HFF-Myc (cell line): ENCODE measurements at regions not wholly inside any gene's neighbourhood (a gene's known extent, or its start where the extent isn't known, plus 50 kb on each side); places are given as distances from the start of the nearest gene placed in this dataset.

ENCODE experiments used
- DNase-seq: peaks from one replicate; pipeline ENCODE4 v3.0.0-alpha.2; 2011; ENCODE audit warnings: low read depth; ENCODE audit errors: extremely low read depth
- H3K4me3 ChIP-seq: replicated peaks from 2 replicates; pipeline ENCODE4 v1.5.1; 2011; ENCODE audit warnings: low read depth, mild to moderate bottlenecking, control low read depth, low read length
- TF ChIP-seq, protein P1 (sequence below): IDR thresholded peaks from 2 replicates; pipeline ENCODE4 v1.5.1; 2012; ENCODE audit warnings: mild to moderate bottlenecking, low read depth, low read length, control low read depth; ENCODE audit errors: missing control alignments

DNA sequence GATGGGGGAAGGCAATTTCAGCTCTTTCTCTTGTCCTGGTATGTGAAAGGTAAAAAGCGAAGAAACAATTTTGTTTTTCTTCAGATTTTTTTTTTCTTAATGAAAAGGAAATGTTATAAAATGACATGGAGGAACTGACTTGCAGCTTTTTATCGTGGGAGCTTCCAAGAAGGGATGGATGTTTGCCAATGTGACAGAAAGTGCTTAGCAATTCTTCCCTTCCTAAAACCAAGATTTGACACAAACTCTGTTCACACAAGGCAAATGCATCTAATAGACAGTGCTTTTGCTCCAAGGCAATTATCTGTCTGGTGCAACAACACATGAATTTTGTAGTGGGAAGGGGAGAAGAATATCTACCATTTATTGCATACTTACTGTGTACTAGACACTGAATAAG is 988.5 kb downstream of the CDH11 start:
- H3K4me3 ChIP-seq, result no peak overlapping the region
- TF ChIP-seq, protein P1, sequence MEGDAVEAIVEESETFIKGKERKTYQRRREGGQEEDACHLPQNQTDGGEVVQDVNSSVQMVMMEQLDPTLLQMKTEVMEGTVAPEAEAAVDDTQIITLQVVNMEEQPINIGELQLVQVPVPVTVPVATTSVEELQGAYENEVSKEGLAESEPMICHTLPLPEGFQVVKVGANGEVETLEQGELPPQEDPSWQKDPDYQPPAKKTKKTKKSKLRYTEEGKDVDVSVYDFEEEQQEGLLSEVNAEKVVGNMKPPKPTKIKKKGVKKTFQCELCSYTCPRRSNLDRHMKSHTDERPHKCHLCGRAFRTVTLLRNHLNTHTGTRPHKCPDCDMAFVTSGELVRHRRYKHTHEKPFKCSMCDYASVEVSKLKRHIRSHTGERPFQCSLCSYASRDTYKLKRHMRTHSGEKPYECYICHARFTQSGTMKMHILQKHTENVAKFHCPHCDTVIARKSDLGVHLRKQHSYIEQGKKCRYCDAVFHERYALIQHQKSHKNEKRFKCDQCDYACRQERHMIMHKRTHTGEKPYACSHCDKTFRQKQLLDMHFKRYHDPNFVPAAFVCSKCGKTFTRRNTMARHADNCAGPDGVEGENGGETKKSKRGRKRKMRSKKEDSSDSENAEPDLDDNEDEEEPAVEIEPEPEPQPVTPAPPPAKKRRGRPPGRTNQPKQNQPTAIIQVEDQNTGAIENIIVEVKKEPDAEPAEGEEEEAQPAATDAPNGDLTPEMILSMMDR, result no peak
- no peak for DNase-seq

DNA sequence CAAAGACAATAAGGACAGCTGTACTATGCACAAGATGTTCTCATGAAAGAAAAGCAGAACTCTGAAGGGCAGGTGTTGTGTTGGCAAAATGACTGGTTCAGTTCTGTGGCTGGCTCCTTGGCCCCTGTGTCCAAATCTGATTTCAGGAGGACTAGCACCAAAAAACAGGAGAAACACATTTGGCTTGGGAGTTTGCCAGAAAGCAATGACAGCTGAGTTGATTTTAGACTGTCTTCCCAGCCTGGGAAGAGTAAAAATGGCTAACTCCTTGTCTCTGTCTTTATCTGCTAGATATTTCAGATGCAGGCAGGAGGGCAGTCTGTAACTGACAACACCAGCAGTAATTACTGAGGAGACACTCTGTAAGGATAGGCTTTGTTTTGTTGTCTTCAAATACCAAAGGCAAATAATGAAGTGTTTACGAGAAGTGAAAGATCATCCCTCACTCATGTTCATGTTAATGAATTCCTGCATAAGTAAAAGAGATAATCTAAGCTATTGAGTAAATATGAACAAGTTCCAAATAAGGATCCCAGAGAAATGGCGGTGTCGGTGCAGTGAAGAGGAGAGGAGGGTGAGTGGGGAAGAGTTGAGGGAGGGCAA is 989.0 kb downstream of the CDH11 start:
- TF ChIP-seq, protein P1, result no peak
- no peak for DNase-seq
- no peak overlapping the region for H3K4me3 ChIP-seq

DNA sequence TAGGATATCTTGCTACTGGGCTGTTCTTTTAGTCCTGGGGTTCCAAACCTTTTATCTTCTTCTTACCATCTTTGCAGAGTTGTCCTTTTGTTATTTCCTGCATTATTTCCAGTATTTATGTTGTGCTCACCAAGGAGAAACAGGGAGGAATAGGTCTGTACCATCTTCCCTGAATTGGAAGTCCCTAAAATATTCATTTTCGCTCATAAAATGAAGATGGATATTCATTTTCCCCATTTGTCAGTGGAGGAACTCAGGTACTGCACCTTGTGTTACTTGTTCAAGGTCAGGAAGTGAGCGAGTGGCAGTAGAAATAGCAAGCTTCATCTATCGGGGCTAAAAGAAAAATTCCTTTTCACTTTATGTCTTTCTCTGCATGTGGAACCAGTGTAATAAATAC is 989.7 kb downstream of the CDH11 start:
- TF ChIP-seq, protein P1, result no peak
- DNase-seq, result no peak
- no peak overlapping the region for H3K4me3 ChIP-seq

DNA sequence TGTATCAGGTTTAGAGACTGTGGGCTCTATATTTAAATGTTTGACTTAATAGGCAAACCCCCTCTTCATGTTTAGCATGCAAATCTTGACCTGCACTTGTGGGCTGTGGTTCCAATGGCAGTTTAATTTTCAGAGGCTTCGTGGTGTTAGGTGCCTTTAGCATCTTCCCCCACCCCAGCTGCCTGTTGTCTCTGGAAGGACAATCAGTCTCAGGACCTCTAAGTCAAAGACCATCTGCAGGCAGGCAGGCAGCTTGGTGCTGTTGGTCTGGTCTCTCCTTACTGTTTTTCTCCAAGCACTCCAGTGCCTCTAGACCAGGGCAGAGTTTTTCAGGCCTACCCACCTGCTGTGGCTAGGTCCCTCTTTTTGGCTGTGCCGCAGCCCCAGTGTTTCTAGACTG is 990.4 kb downstream of the CDH11 start:
- no peak overlapping the region for H3K4me3 ChIP-seq
- TF ChIP-seq, protein P1, result no peak
- no peak for DNase-seq

DNA sequence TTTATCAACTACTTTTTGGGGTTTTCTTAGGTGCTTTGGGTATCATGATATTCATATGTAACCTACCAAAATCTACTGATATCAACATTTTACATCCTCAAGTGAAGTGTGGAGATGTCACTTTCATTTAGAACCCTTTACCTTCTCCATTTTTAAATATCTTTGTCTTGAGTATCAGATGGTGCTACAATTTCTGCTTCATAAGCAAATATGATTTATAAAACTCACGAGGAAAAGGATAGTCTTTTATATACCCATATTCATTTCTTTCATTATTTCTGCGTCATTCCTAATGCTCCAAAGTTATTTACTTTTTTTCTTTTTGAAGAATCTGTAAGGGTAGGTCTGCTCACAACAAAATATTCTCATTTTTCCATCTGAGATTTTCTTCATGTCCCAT is 991.7 kb downstream of the CDH11 start:
- H3K4me3 ChIP-seq, result no peak overlapping the region
- TF ChIP-seq, protein P1, result no peak
- DNase-seq, result no peak

DNA sequence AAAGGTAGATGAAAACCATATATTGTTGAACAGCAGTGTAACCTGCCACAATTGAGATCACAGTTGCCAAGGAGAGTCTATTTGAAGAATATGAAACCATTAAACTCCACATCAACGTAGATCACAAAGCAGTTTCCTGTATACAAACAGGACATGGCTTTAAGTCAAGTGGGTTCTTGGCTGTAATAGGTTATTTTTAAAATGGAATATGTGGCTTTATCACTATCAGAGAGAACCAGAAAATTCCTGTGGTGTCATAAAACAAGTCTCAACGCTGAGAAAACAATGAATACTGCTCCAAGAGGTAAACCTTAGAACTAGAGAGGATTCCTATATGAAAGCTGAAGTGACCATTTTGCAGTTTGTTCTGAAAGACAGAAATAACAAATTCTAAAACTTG is 999.7 kb downstream of the CDH11 start:
- no peak overlapping the region for H3K4me3 ChIP-seq
- DNase-seq, result no peak
- TF ChIP-seq, protein P1, result no peak

DNA sequence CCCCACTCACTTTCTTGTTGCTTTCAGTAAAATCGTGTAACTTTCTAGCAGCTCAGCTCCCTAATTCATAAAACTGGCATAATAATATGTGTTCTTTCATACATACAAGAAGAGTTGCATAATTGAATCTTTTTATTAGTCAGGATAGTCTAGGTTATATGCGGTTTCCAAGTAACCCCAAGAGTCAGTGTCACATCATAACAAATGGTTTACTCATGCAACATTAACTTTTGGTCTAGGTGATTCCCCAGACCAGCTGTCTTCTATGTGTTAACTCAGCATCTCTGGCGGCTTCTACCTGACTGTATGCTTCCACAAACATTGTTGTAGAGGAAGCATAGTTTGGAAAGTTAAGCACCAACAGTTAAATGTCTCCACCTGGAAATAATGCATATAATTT is 1000.4 kb downstream of the CDH11 start:
- H3K4me3 ChIP-seq, result no peak overlapping the region
- no peak for DNase-seq
- TF ChIP-seq, protein P1, result no peak
